ENCODE measurements at regions not wholly inside any gene's neighbourhood (a gene's known extent, or its start where the extent isn't known, plus 50 kb on each side); places are given as distances from the start of the nearest gene placed in this dataset.
"Not testable (repeated sequence)": the region's sequence is repeated elsewhere in the genome, so short reads cannot be mapped to it uniquely, and the experiment has no call there.

GRCh38 chr2:182598626-182599025 lies 117.4 kb upstream of the DNAJC10 start:
- no peak for DNase-seq

- no peak for DNase-seq
Observed at GRCh38 chr2:182605166-182605565, 110.9 kb upstream of the DNAJC10 start.

GRCh38 chr2:182606728-182607681 lies 109.1 kb upstream of the DNAJC10 start:
- peak; percentile 14 to 50 (median 24) for DNase-seq

- DNase-seq: no peak
Observed at GRCh38 chr2:182608181-182608845, 107.7 kb upstream of the DNAJC10 start.

GRCh38 chr2:182609005-182609404 lies 107.1 kb upstream of the DNAJC10 start:
- not testable (repeated sequence) for DNase-seq

GRCh38 chr2:182610231-182610630 lies 105.8 kb upstream of the DNAJC10 start:
- no peak for DNase-seq

GRCh38 chr2:182611009-182611408 lies 105.0 kb upstream of the DNAJC10 start:
- DNase-seq: no peak

- no peak for DNase-seq
Observed at GRCh38 chr2:182615036-182615435, 101.0 kb upstream of the DNAJC10 start.

GRCh38 chr2:182616471-182617393 lies 99.3 kb upstream of the DNAJC10 start:
- no peak for DNase-seq

GRCh38 chr2:182618672-182619079 lies 97.4 kb upstream of the DNAJC10 start:
- no peak for DNase-seq

- DNase-seq: no peak
Observed at GRCh38 chr2:182619276-182619675, 96.8 kb upstream of the DNAJC10 start.

GRCh38 chr2:182621191-182621590 lies 94.9 kb upstream of the DNAJC10 start:
- DNase-seq: no peak

GRCh38 chr2:182621810-182622209 lies 94.2 kb upstream of the DNAJC10 start:
- DNase-seq: no peak

- no peak for DNase-seq
Observed at GRCh38 chr2:182622231-182622630, 93.8 kb upstream of the DNAJC10 start.

- no peak for DNase-seq
Observed at GRCh38 chr2:182625814-182626213, 90.2 kb upstream of the DNAJC10 start.

GRCh38 chr2:182628916-182629315 lies 87.1 kb upstream of the DNAJC10 start:
- DNase-seq: no peak

- DNase-seq: no peak
Observed at GRCh38 chr2:182630207-182630606, 85.8 kb upstream of the DNAJC10 start.

- no peak for DNase-seq
Observed at GRCh38 chr2:182631299-182631698, 84.8 kb upstream of the DNAJC10 start.

GRCh38 chr2:182634386-182634785 lies 81.7 kb upstream of the DNAJC10 start:
- no peak for DNase-seq

GRCh38 chr2:182636699-182637098 lies 79.4 kb upstream of the DNAJC10 start:
- DNase-seq: no peak

GRCh38 chr2:182638667-182639066 lies 77.4 kb upstream of the DNAJC10 start:
- no peak for DNase-seq

GRCh38 chr2:182639971-182640370 lies 76.1 kb upstream of the DNAJC10 start:
- no peak for DNase-seq

GRCh38 chr2:182642328-182642727 lies 73.7 kb upstream of the DNAJC10 start:
- DNase-seq: peak in 3 of 4 experiments; percentile 20 to 50 (median 28)

Data from suppressor macrophage (primary cell).